ENCODE measurements at regions not wholly inside any gene's neighbourhood (a gene's known extent, or its start where the extent isn't known, plus 50 kb on each side); places are given as distances from the start of the nearest gene placed in this dataset.
"Not testable (repeated sequence)": the region's sequence is repeated elsewhere in the genome, so short reads cannot be mapped to it uniquely, and the experiment has no call there.

DNA sequence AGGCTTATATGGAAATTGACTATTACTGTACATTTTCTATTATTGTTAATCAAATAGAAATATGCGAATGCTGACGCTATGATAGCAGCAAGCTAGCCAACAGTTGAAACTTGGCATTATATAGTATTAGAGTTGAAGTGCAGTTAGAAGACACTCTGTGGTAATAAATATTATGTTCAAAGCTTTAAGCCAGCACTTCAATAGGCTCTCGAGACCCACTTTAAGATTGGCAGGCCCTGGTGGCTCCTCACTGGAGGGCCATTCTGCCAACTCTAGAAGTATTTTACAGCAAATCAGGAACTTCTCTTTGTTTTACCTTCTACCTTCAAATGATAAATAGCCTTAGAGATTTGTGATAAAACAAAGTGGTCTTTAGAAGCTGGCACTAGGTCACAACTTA, 2029.0 kb upstream of the WWC1 start:
- no peak for DNase-seq (ENCODE audit: low read depth)

DNA sequence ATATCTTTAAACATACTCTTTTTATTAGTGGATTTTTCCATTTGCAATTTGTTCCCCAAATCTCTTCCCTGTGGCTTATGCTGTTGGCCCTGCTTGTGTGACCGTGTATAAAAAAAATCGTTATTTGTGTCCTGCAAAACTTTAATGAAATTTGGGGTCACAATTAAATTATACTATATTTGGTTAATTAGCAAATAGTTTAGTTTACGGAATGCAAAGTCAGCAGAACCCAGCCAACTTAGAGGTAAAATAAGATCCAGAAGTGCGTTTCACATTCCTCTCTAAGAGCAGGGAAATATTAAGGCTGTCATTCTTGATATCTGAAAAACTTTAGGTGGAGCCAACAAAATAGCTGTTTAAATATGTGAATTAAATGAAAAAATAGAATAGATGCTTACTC, 2023.5 kb upstream of the WWC1 start:
- no peak for DNase-seq (ENCODE audit: low read depth)

DNA sequence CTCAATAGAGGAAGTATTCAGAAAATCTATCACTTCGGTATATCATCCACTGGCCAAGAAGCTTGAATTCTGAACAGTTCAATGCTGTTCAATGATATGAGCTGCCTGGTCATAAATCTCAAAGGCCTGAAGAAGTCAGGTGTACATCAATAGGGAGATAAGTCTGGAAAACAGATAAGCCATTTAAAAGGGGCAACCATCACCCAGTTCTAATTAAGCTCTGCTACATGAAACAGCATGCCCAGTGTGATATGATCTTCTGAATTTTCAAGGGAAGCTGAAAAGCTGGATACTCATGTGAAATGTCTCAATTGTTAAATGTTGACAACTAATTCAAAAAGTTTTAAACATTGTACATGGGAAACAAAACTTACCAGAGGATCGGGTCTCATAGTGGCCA, 2020.7 kb upstream of the WWC1 start:
- DNase-seq (ENCODE audit: low read depth), result no peak

DNA sequence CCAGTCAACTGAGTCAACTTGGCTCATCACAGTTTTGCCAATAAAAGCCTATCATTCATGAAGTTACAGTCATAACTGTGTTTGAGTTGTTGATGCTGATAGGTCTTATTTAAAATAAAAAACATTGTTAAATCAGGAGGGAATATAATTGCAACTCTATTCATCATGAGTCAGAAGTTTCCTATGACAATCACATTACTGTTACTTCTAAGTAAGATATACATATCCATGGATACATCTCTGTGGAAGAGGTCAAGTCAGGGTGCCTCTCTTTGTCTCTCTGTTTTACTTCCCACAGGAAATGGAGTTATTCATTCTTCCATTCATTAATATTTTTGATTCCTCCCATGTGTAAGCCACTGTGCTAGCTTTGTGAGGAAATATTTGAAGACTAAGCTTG, 2015.4 kb upstream of the WWC1 start:
- DNase-seq (ENCODE audit: low read depth), result no peak

DNA sequence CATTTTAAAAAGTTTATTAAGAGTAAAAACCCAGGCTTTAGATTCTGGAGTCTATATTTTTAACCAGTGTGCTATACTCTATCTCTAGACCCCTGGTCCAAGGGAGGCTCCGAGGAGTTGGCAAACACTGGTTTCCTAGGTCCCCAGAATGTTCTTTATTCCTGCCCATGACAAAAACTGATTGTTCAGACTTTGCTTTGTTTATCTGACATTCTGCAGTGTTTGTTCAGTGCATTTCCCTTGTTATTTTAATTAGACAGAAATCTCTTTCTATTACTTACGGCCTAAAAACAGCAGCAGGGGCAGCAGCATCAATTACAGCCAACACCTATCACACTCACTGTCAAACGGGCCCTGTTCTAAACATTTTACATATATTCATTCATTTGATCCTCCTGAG, 2011.6 kb upstream of the WWC1 start:
- no peak for DNase-seq (ENCODE audit: low read depth)

DNA sequence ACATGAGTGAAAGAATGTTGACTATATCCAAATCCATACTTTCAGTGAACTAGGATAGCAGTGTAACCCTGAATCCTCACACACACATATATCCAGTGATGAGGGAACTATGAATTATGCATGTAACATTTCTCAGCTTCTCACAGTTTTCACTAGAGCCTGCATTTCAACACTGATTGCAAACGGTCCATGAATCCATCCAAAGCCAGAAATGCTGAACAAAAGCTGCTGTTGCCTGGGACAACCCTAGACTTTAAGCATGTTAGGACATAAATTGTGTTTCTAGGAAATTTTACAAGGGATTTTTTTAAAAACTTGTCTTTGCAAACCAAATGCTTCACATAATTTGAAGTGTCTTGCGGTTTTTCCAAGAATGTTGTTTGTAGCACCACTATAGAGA, 2010.0 kb upstream of the WWC1 start:
- DNase-seq (ENCODE audit: low read depth), result no peak

DNA sequence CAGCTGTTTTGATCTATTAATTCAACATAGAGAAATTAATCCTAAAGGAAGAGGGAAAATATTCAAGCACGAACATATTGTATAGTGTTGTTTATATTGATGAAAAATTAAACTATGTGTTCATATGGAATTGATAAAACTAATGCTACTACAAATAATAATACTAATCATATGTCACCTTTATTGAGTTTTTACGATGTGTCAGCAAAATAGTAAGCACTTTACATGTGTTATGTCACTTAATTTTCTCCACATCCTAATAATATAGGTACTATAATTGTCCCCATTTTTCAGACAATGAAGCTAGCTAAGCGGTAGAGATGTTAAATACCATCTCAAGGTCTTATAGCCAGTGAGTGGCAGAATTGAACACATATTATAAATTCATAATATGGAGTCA, 2008.5 kb upstream of the WWC1 start:
- no peak for DNase-seq (ENCODE audit: low read depth)

DNA sequence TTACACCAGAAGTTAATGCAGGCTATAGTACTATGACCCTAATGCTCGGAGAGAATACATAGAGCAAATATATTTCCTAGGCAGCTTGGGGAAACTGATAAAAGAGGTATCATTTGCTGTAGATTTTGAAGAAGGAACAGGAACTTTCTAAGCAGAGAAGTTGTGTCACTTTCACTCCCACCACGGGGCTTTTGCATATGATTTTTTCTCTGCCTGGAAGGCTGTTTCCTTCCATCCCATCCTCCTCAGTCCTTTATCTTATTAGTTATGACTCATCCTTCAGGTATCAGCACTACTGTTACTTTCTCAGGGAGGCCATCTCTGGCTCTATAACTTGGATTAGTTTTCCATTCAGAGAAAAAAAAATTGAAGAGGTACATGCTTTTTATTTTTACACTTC, 2006.1 kb upstream of the WWC1 start:
- DNase-seq (ENCODE audit: low read depth), result no peak

DNA sequence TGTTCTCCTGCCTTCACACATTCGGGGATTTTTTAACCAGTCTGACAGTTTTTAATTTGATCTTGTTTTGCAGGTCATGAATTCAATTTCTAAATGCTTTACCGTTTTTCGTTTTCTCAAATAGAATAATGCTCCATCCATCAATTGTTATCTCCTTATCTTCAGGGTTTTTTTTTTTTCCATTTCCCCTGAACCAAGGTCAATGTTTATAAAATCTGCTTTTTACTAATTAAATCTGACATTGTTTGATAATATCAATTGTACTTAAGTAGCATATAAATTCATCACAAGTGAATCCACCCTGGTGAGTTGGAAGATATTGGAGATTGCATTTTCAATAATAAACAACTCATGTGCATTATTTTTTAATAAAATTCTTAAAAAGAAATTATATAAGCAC, 2004.6 kb upstream of the WWC1 start:
- DNase-seq (ENCODE audit: low read depth), result no peak

DNA sequence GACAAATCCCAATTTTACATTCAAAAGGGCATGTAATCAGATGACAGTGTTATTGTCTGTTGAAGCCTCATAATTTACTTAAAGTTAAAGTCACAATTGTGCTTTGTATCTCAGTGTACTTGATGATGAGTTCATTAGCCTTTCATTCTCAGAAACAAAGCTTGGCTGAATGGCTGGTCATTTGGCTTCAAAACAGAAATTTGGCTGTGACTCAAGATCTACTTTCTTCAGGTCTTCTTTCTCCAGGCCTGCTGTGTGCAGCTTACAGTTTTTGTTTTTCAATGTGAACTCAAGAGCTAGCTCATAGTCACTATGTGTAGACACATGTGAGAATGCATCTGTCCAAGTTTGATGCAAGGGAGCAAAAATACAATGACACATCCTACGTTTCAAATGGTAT, 2003.6 kb upstream of the WWC1 start:
- DNase-seq (ENCODE audit: low read depth), result no peak

DNA sequence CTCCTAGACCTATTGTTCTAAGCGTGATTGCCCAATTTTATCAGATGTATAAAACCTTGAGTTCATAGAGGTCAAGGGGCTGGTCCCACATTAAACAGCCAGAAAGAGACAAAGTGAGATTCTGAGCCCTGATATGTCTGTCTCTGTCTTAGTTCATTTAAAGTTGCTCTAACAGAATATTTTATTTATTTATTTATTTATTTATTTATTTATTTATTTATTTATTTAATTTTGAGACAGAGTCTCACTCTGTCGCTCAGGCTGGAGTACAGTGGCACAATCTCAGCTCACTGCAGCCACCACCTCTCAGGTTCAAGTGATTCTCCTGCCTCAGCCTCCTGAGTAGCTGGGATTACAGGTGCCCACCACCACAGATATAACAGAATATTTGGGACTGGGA, 1999.6 kb upstream of the WWC1 start:
- not testable (repeated sequence) for DNase-seq (ENCODE audit: low read depth)

DNA sequence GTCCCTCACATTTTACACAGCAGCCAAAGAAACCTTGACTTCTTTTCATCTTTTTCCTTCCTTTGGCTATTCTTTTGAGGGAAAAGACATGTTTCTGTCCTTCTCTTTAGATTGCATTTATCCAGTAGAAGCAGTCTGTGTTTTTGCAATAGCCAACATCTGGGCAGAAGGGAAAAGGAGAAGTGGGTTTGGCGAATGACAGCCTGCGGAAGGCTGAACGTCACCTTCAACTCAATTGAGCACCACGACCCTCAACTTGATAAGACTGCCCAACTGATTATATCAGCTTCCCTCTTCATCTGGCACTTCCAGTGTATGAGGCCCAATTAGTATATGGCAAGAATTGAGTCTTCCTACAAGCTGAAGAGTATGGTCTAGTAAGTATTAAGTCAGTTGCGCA, 1997.6 kb upstream of the WWC1 start:
- no peak for DNase-seq (ENCODE audit: low read depth)

DNA sequence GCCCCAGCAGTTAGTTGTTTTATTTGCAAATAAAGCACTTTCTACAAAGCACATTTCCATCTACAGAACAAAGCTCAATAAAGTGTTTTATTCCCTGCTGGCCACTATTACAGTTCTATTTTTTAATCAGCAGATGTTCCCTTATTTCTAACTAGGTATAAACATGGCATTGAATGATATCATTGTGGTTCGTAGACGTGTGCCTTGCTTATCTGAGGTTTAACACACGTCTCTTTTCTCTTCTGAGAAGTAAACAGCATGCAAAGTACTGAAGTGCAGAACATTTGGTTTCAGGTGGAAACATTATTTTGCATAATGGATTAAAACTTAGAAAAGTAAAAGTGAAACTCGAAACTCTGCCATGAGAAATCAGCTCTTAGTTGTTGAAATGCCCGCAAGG, 1989.3 kb upstream of the WWC1 start:
- DNase-seq (ENCODE audit: low read depth), result no peak

DNA sequence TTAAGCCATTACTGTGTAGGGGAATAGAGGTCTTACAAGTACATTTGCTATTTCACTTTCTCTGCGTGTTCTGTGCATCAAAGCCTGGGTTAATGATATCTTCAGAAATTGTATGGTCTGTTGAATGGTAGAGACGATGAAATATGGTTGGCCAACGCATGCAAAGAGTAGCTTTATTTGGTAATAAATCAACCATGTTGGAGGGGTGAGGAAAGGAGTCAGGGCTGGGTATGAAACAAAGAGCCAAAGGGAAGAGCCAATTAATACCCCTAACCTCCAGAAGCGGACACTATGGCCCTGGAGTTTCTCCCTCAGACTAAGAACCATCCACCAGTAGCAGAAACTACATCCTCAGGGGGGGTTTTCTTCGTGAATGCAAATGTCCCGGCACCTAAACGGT, 1974.0 kb upstream of the WWC1 start:
- no peak for DNase-seq (ENCODE audit: low read depth)

DNA sequence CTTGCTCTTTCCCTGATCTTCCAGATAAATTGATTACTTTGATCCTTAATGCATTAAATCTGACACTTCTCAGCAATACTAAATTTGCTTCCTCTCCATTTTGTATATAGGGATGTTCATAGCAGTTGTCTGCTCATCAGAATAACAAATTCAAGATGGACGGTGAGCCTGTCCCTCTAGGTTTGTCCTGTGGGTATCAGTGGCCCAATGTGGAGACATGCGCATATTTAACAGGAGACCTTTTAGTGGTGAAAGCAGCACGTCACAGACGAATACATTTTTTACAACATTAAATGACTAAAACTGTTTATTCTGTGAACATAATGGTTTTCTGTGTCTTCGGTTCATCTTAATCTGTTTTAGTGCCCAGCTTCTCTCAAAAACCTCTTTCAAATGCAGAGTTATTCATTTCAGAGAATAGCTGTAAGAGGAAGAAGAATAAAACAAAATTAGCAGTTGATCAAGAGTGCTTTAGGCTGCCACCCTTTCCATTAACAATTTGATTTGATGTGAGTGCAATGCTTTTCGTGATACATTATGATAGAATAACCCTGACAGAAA, 1970.4 kb upstream of the WWC1 start:
- DNase-seq (ENCODE audit: low read depth), result no peak

DNA sequence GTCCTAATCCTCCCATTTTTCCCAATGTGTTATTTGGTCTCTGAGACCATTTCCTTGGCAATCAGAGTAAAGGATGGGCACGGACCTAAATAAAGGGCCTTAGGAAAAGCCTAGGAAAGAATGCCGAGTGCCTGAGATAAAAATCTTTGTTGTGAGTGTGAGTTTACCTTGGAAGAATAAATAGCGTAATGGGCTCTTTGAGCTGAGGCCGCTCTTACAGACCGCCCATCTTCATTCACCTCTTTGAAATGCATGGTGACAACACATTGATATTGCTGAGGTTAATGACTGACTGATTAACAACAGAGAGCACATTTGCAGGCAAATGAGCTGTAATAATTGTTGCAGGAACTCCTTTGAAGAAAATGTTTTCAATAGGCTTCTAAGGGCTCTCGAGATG, 1967.1 kb upstream of the WWC1 start:
- no peak for DNase-seq (ENCODE audit: low read depth)

DNA sequence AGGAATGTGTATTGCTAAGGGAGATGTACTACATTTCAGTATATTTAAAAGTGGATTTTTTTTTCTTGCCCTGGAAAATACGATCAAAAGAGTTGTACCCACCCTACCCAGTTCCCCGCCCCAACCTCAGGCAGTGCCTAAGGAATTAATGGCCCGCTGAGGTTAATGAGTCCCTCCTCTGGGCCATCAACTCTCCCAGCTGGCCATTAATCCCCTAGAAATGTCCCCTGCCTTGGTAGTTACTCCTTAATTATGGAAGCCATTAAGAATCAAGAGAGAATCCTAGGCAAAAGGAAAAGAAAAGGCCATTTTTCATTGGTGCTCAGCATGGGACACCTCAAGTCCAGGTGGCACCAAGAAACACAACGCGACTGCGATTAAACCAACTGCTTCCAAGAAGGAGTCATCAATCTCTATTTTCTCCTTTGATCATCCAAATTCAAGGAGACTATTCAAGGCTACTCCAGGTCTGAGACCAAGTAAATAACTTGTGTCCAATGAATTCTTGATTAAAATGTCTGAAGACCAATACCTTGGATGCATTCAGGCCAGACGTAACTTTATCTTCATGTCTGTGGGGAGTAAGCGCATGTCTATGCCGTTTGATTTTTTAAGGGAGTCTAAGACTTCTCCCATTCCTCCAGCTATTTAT, 1962.2 kb upstream of the WWC1 start:
- DNase-seq (ENCODE audit: low read depth), result no peak

DNA sequence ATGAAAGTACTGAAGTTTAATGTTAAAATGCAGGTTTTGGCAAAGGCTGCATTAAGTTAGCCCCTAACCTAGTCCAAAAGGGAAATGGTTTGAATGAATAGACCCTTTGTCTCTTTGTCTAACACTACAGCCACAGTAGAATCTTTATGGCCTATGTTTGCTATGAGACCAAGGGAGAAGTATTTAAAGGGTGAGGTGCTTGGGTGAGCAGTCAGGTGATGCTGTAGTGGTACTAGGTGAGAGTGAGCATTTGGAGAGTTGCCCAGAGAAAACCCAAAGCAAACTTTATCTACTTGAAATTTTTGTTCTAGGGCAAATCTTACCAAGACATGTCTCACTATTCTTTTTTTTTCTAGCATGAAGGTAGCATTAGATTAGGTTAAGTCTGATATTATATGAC, 1961.4 kb upstream of the WWC1 start:
- DNase-seq (ENCODE audit: low read depth), result no peak

DNA sequence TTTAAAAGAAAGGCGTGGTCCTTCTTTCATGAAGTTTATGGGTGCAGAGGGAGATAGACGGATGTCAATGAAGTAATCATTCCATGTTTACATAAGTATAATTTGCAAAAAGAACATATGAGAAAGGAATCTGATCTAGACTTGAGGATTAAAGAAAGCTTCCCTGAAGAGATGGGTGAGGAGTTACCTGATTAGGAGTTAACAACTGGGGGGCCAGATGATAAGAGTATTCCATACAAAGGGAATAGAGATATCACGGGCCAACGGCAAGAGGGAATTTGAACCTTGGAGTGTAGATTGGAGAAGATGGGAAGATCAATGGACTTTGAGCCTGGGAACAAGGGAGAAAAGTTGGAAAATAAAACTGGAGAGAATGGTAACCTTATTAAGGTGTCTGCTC, 1959.9 kb upstream of the WWC1 start:
- no peak for DNase-seq (ENCODE audit: low read depth)

DNA sequence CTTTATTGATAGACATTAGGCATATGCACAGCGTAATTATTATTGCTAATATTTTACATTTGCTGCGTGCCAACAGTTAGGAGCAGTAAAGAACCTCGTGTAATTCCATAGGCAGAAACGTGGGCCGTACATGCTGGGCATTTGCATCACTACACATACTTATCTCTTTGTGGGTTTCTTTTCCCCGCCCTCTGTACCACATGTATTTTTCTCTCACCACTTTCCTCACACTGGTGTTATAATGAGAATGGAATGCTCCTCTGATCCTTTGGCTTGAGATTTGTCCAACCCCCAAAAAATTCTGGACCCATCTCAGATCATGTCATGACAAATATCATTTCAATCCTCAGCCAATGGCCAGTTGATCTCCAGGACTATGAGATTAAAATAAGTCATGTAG, 1952.6 kb upstream of the WWC1 start:
- peak; percentile 1 for DNase-seq (ENCODE audit: low read depth)

DNA sequence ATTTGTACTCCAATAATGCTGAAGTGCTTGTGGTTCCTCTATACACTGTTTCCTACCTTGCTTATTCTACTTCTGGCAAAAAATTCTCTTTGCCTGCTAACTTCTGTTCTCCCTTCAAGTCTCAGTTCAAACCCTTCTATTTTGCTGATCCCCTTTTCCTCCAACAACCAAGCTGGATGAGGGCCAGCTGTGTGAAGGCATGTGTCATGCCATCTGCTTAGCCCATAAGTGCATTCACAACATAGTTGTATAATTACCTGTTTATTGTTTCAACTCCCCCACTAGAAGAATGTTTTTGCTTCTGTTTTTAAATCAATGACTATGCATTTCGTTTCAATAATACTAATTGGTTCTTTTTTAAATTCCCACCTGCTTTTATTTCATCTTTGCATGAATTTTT, 1951.4 kb upstream of the WWC1 start:
- no peak for DNase-seq (ENCODE audit: low read depth)

DNA sequence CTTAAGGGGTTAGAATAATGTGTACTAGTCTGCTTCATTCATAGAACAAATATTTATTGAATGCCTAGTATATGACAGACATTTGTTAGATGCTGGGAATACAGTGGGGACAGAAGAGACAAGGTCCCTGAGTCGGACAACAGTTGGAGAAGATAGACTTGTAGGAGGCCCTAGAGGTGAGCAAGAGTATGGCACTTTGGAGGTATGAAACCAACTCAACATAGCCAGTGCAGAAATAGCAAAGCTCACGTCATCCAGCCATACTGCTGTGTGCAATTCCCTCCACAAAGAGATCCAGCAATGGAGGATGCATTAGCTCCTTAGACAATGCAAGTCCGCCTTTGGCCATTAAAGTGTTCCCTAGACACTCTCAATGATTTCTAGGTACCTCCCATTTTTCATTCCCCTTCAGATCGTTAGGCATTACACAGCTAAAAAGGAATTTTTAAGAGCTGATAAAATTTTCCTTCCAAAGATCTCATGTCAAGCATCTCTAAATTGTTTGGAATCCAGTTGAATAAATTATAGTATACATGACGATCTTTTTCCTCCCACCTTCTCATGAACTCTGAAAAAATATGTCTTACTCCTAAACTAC, 1949.6 kb upstream of the WWC1 start:
- no peak for DNase-seq (ENCODE audit: low read depth)

DNA sequence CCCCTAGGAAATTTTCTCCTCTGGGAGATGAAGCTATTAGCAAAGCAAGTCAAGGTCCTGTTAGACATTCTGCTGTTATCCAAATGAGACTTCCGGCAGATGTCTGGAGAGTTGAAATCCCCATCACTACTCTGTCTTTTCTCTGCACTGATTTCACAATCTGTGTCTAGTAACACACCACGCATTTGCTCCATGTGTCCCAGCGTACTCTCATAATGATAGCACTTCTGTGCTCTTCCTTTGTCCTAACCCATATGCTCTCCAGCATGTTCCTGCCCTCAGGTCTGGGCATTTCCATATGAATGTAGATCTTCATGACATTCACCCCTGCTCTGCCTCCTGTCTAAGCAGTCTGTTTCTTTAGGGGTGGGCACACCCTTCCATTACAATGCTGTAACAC, 1949.0 kb upstream of the WWC1 start:
- no peak for DNase-seq (ENCODE audit: low read depth)

Data from LHCN-M2 (cell line).